ENCODE measurements at regions not wholly inside any gene's neighbourhood (a gene's known extent, or its start where the extent isn't known, plus 50 kb on each side); places are given as distances from the start of the nearest gene placed in this dataset.

- DNase-seq (ENCODE audit: low read depth), result peak; percentile 51
Measured at GRCh38 chr10:101297901-101298486, 56.0 kb upstream of the BTRC start.

GRCh38 chr10:101299211-101299610, 54.8 kb upstream of the BTRC start:
- DNase-seq (ENCODE audit: low read depth), result no peak

GRCh38 chr10:101301111-101301731, 52.7 kb upstream of the BTRC start:
- peak; percentile 69 for DNase-seq (ENCODE audit: low read depth)

GRCh38 chr10:101303087-101303703, 50.8 kb upstream of the BTRC start:
- DNase-seq (ENCODE audit: low read depth), result peak; percentile 37

Measured in amniotic epithelial cell (primary cell).